GM18868 (cell line): ENCODE measurements at regions not wholly inside any gene's neighbourhood (a gene's known extent, or its start where the extent isn't known, plus 50 kb on each side); places are given as distances from the start of the nearest gene placed in this dataset.
"Not testable (repeated sequence)": the region's sequence is repeated elsewhere in the genome, so short reads cannot be mapped to it uniquely, and the experiment has no call there.

Experiments
- ATAC-seq: cut with Tn5 transposase; IDR thresholded peaks from one replicate; pipeline ENCODE4 v1.9.1; 2021; ENCODE audit warnings: mild to moderate bottlenecking, moderate library complexity; ENCODE audit not compliant: unreplicated experiment

DNA sequence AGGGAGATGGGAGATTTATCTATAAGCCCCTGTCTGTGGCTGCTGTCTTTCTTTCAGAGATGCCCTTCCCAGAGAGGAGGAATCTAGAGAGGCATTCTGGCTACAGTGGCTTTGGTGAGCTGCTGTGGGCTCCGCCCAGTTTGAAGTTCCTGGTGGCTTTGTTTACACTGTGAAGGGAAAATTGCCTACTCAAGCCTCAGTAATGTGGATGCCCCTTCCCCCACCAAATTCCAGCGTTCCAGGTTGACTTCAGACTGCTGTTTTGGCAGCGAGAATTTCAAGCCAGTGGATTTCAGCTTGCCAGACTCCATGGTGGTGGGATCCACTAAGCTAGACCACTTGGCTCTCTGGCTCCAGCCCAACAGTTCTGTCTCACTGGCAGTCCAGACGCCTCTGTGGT, 951.6 kb downstream of the CCSER2 start:
- ATAC-seq: no peak

DNA sequence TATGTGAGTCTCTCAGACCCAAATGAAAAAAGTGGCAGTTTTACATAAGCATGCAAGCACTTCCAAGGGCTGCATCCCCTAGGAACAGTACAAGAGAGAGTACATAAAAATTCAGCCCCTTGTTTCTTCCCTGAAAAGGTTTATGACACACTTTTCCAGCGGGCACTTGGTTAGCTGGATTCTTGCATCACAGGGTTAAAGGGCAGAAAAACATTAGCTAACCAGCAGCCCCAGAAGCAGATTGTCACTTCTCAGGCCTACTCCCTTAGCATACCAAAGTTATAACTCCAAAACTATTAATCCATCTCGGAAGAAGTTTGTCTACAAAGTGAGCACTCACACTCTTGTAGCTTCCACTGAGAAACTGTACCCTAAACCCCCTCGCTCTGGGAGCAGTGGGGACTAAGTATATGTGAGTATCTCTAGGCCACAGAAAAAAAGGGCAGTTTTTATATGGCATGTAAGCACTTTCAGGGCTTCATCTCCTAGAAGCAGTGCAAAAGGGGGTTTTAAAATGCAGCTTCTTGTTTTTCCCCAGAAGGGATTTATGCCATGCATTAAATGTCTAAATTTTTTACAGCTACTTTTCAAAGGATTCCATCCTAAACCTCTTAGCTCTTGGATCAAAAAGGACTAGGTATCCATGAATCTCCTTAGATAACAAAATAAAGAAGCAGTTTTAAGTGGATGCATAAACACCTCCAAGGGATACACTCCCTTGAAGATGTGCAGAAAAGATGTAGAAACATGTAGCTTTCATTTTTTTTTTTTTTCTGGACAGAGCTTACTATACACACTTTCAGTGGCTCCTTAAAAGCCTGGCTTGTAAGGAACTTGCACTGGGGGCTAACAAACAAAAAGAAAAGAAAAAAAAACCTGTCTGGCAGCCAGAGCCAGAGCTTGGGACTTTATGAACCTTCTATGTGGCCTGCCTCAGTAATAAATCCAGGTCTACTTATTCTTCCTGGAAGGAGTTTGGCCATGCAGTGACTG, 956.7 kb downstream of the CCSER2 start:
- no peak for ATAC-seq

DNA sequence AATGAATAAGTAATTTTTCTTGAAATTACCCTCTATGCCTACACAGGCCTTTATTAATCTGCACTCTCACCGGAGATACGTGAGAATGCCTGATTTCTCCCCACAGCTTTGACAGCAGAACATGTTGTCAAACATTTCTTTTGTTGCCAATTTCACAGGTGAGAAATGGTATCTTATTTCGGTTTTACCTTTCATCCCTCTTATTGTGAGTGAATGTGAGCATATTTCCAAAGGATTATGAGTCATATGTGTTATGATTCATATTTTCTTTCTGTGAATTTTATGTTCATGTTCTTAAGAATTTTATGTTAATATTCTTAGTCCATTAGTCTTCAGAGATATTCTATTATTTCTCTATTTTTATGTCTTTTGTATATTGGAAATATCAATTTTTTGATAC, 965.1 kb downstream of the CCSER2 start:
- no peak for ATAC-seq

- no peak for ATAC-seq
Observed at GRCh38 chr10:85311613-85312337, 983.4 kb downstream of the CCSER2 start.

- no peak for ATAC-seq
Observed at GRCh38 chr10:85315657-85316056, 987.3 kb downstream of the CCSER2 start.

- no peak for ATAC-seq
Observed at GRCh38 chr10:85316276-85316675, 987.9 kb downstream of the CCSER2 start.

GRCh38 chr10:85317827-85318226, 989.4 kb downstream of the CCSER2 start:
- peak; percentile 55 for ATAC-seq

DNA sequence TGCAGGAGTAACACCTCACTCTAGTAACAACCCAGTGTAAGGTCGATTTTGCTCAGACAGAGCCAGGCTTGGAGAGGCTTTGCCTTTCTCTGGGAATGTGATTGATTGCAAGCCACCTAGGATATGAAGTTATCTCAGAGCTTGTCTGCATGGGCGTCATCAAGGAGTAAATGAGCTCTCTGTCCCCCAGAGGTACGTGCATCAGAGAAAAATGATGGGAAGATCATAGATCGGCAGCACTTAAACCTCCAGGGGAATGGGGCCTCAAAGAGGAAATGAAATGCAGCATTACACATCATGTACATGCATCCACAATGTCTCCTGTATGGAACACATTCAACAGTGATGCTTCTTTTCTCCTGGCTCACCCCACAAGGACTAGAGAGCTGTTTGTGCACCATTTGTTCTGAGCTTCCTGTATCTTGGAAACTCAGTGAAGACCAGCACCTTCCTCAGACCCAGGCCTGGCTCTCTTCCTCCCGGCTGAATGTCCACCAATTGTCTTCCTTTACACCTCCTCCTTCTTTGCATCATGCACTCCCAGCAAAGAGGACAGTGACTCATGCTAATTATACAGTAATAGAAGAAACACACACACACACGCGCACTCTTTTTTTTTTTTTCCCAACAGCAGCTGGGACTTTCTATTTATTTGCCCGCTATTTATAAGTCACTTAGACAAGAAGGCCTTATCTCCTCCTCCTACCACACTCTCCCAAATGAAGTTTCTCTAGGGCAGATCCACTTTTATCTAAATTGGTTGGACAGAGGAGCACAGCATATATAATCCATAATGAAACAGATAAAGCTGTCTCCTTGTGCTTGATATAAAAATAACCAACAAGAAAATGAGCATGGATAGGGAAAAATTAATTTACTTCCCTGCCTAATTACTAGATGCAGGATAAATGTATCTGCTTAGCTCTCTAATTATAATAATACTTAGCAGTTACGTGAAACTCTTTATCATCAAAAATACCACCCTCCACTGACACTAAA, 990.7 kb downstream of the CCSER2 start:
- no peak for ATAC-seq

- no peak for ATAC-seq
Observed at GRCh38 chr10:85319826-85320225, 991.4 kb downstream of the CCSER2 start.

GRCh38 chr10:85333594-85333993, 1005.2 kb downstream of the CCSER2 start:
- no peak for ATAC-seq

DNA sequence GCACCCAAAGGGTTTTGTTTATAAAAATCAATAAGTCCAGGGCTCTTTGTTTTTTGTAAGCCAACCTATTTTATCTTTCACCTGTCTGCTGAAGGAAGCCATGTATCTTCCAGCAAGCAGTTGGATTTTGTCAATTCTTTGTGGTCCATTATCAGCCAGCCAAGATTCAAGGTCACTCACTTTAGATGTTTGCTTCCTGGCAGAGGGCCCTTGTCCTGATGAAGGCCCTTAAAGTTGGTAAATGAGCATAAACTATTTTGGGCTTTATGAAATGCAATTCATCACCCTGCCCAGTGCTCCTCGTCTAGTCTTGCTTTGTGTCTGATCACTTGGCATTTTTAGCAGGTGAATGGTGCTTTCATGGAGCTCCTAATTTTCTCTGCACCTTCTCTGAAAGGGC, 1004.2 kb downstream of the GRID1 start:
- no peak for ATAC-seq

DNA sequence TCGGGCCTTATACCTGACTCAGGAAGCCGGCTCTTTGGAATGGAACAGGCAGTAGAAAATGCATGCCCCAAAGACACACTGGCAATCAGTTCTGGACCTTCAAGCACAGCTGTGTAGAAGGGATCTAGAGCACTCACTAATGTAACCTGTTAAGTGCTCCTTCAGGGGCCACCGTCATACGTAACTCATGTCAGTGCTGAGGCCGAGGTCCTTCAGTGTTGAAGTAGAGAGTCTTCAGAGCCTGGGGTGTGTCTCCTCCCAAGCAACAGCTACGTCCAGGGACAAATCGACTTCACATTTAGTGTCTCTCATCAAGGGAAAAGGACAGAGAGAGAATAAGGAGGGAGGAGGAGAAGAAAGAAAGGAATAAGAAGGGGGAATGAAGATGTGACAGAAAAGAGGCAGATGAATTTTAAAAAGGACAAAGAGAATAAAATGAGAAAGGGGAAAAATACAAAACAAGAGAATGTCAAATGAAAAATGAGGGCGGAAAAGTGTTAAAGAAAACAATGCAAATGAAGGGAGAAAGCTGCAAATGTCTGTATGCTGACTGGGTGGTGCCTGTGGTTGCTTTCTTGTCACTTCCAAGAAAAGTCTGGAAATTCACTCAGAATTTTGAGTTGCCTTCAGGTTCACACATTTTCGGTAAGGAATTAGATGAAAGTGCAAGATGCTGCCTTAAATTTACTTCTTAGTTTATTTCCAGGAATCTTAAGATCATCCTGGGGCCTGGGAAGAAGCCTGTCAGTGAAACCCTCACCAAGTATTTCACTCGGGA, 989.4 kb downstream of the GRID1 start:
- no peak for ATAC-seq

GRCh38 chr10:85379338-85379737, 987.3 kb downstream of the GRID1 start:
- no peak for ATAC-seq

DNA sequence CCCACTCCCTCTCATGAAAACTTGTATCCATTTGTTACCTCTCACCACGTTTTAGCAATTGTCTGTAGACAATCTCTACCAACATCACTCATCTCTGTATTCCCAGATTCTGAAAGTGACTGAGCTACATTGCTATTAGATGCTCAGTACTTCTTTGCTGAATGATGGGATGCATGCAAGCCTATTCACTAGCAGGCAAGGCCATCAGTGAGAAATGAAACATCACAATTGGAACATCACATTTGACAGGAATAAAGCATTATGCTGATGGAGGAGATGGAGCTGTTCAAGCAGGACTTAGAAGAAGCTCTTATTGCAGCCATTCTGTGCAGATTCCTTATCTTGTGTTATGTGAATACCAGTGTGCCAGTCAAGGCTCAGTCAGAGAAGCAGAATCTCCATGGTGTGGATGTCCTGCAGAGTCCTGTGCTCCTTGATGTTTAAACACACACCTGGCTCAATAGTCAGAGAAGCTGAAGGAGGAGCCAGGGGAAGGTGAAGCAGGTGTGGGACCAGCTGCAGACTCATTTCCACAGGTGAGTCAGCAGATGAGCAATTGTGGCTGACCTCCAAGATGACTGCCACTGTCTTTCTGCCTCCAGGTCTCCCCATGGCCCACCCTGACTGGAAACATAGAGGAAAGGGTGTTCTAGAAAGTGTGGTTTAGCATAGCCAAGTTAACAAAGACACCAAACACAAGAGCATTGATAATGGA, 965.5 kb downstream of the GRID1 start:
- no peak for ATAC-seq

DNA sequence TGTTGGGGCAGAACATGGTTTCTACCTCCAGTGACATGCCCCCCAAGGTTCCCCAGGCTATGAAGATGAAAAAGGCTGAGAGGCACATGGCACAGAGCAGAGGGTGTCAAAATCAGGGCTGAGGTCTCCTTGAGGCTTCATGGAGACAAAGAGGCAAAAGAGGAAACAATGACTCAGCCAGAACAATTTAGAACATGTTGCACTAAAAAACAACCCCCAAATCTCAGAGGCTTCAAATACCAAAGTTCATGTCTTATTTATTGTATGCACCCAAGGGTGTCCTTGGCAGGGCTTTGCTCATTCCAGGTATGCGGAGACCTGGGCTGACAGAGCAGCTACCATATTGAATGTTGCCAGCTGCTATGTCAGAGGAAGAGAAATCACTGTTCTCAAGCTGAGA, 964.1 kb downstream of the GRID1 start:
- ATAC-seq: no peak

DNA sequence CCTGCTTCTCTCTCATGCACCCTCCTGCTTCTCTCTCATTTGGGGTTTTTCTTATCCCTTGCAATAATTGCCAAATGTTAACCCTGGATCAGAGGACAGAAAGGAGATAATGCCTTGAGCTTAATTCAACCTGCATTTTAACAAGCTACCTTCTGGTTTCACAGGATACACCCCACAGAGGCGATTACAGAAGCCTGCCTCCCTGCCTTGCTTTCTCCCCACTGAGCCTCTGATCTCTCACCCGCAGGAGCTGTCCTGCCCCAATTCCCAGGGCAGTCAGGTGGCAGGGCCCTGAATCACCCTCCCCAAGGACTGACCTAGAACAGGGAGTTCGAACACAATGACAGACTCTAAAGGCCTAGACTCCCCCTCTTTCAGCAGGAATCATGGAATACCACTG, 959.5 kb downstream of the GRID1 start:
- no peak for ATAC-seq

- no peak for ATAC-seq
Observed at GRCh38 chr10:85408388-85408787, 958.2 kb downstream of the GRID1 start.

- ATAC-seq: not testable (repeated sequence)
Observed at GRCh38 chr10:85410586-85410985, 956.0 kb downstream of the GRID1 start.

GRCh38 chr10:85413570-85413969, 953.0 kb downstream of the GRID1 start:
- no peak for ATAC-seq
